ENCODE measurements at regions not wholly inside any gene's neighbourhood (a gene's known extent, or its start where the extent isn't known, plus 50 kb on each side); places are given as distances from the start of the nearest gene placed in this dataset.
"Not testable (repeated sequence)": the region's sequence is repeated elsewhere in the genome, so short reads cannot be mapped to it uniquely, and the experiment has no call there.

- no peak for DNase-seq
Observed at GRCh38 chr4:171519457-171519856, 293.7 kb upstream of the GALNTL6 start.

GRCh38 chr4:171517883-171518282, 295.3 kb upstream of the GALNTL6 start:
- DNase-seq = no peak

- no peak for DNase-seq
Observed at GRCh38 chr4:171516694-171517093, 296.5 kb upstream of the GALNTL6 start.

- DNase-seq = no peak
Observed at GRCh38 chr4:171484681-171485080, 328.5 kb upstream of the GALNTL6 start.

GRCh38 chr4:171478181-171478580, 335.0 kb upstream of the GALNTL6 start:
- no peak for DNase-seq

GRCh38 chr4:171475111-171475510, 338.1 kb upstream of the GALNTL6 start:
- DNase-seq = not testable (repeated sequence)

GRCh38 chr4:171473155-171473554, 340.0 kb upstream of the GALNTL6 start:
- no peak for DNase-seq

DNA sequence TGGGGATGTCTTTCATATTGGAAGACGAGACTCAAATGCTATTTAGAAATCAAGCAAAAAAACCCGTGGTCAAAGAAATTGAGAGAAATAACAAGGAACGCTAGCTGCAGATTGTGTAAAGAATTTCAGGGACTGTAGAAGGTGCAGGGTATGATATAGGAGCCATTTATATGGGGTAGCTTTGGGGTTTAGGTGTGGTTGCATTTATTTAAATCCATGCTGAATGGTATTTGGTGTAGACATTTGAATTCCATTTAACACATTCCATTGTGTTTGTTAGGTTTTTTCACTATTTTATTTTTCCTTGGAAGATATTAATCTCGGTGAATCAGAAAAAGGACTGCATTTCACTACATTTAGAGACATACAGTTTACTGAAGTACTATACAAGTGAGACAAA, 341.0 kb upstream of the GALNTL6 start:
- DNase-seq = no peak

DNA sequence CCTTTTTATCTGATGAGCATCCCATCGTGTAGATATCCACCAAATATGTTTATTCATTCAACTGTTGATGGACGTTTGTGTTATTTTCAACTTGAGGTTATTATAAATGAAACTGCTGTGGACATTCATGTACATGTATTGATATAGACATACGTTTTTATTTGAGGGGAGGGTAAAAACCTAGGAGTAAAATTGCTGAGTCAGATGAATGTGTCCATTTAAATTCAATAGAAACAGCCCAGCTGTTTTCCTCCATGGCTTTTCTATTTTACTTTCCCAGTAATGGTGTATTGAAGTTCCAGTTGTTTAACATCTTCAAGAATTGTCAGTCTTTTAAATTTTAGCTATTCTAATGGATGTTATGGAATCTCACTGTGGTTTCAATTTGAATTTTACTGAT, 348.7 kb upstream of the GALNTL6 start:
- DNase-seq = no peak

GRCh38 chr4:171461191-171461590, 352.0 kb upstream of the GALNTL6 start:
- no peak for DNase-seq

DNA sequence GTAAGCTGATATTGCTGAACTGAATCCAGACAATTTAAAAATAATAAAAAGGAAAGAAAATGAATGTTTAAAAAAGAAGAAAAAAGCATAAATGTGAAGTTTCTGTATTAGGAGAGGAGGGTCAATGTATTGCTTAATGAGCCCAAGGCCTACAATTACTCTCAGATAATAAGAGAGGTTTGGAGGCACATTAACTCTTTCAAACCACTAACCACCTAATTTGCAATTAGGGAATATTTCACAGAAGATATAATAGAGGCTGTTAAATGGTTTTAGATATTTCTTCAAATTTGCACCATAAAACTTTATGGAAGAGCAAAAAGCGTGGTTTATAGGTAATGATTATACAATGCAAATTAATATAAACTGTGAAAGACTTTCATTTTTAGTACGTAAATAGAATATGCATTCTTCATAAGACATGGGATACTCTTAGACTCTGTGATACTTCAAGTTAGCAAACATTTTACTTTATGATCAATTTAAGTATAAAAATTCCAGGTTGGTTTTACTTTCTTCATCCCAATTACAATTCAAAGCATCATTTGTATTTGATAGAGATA, 364.2 kb upstream of the GALNTL6 start:
- no peak for DNase-seq

DNA sequence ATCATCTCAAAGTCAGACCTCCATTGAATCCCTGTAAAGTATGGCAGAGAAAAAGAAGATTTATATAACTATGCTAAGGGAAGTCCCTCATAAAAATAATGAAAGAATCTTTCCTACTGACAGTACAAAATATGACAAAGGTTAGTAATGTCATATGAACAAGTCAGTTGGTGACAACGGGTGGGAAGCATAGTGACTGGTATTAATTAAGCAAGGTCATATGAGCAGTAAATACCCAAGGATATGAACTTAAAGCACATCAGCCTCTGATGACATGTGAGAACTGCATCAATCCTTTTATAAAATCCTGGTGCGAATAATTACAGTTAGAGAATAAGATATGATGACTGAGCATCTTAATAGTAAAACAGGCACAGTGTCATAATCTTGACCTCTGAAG, 364.8 kb upstream of the GALNTL6 start:
- no peak for DNase-seq

DNA sequence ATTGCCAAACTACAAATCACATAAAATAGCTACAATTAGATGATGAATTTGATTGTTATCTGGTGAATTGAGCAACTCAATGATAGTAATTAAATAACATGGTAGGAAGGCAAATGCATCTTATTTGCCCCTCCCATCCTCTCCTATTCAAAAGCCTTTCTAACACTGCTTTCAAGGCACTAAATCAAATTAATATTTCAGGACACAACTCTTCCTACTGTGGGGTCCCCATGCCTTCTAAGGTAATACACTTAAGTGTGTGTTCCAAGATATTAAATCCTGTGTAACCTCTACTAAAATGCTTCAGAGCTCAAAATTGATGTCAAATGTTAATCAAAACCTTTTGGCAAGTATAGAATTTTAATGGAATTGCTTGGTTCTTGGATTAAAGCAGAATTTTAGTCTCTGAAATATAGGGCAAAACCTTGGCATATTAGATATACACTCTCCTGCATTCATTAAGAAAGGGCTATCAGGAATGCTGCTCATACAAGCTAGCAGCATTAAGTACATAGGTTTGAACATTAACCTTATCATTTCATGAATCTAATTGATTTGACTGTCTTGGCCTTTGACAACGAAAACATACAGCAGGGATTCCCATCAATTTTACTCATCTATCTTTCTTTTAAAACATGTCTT, 371.8 kb upstream of the GALNTL6 start:
- no peak for DNase-seq

GRCh38 chr4:171433674-171434073, 379.5 kb upstream of the GALNTL6 start:
- no peak for DNase-seq

DNA sequence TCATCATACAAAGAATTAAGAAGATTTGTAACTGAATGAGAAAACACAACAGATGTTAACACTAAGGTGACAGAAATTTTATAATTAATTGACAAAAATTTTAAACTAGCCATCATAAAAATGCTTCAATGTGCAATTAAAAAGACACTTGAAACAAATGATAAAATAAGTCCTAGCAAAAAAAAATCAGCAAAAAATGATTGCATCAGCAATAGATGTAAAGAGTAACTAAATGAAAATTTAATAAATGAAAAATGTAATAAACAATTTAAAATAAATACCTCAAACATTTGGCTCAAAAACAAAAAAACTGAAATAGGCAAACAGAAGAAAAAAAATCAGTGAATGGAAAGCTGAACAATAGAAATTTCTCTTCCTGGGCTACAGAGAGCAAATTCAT, 380.7 kb upstream of the GALNTL6 start:
- DNase-seq = no peak

DNA sequence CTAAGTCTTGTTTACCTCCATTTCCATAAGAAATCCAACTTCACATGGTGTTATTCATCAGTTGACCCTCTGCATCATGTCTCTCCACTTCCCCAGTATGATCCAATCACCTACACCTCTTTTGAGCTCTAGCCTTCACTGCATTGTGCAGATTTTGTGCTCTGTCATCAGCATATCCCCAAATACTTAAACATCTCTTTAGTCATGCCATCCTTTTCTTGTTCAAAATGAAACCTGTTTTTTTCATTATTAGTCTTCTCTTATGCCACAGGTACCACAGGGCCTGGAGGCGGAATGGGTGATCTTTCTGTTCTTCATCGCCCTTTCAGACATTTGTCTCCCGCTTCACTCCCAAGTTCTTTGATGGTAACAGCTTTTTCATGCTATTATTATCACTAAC, 382.7 kb upstream of the GALNTL6 start:
- DNase-seq = no peak

GRCh38 chr4:171397175-171397574, 416.0 kb upstream of the GALNTL6 start:
- DNase-seq = no peak

- no peak for DNase-seq
Observed at GRCh38 chr4:171390626-171391025, 422.6 kb upstream of the GALNTL6 start.

DNA sequence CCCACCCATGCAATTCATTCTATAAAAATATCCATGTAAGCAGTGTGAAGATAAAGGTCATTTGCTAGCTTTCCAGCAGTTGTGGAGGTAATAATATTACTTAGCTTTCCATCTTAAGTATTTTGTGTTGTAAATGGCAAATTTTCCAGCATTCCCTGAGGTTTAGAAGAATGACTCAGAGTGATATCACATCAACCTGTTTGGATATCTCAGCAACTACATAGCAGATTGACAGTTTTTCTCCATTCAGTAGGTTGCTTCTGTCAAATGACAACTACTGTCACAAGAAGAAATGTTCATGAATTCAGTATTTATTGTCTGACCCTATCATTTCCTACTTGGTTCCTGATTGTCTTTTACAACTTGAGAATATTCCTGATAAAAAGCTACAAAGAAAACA, 434.9 kb upstream of the GALNTL6 start:
- no peak for DNase-seq

DNA sequence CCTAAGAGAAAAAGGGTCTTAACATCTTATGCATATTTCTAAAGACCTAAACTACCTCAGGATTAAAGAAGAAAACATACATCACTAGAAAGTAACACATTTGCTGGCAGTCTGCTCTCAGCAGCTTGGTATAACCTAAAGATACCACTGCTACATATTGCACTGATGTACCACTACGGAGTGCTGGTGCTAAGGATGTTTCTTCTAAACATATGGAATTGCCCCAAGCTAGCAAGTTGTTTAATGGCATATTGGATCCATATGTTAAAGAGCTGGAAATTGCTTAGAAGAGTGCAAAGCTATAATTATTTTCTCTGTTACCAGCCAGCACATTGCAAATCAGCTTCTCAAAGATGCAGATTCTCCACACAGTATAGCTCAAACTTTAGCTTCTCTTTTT, 436.5 kb upstream of the GALNTL6 start:
- no peak for DNase-seq

GRCh38 chr4:171353535-171353934, 459.7 kb upstream of the GALNTL6 start:
- no peak for DNase-seq

DNA sequence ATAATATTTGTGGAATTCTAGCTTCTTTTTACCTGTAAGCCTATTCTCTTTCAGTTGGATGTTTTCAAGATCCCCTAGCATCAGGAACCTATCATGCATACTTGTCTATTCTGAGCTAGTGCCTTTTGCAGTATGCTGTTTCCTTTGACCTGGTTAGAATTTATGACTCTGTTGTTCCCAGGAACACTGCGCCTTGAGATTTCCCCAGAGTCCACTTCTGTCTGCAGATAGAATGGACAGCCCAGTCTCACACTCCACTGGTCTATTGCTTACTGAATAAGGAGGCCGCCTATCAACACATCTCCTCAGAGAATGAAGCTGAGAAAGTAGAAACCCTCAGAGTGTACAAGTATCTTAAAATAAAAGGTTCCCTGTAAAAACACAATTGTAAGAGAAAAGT, 465.1 kb upstream of the GALNTL6 start:
- no peak for DNase-seq

DNA sequence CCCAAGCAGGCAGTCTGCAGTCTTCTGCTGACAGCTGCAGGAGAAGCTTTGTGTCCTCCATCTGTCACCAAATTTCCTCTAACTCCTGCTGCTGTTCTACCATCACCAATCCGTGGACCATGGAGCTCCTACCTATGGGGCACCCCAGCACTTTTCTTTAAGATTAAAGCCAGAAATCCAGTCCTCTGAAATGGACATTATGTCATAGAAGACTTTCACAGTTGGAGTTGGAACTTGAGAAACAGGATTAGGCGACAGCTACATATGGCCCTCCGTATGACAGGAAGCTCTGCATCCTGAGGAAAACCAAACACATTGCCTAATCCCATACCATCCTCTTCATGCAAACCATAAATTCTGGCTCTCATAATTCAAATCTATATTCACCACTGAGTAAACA, 470.6 kb upstream of the GALNTL6 start:
- no peak for DNase-seq

GRCh38 chr4:171340258-171340657, 472.9 kb upstream of the GALNTL6 start:
- no peak for DNase-seq

DNA sequence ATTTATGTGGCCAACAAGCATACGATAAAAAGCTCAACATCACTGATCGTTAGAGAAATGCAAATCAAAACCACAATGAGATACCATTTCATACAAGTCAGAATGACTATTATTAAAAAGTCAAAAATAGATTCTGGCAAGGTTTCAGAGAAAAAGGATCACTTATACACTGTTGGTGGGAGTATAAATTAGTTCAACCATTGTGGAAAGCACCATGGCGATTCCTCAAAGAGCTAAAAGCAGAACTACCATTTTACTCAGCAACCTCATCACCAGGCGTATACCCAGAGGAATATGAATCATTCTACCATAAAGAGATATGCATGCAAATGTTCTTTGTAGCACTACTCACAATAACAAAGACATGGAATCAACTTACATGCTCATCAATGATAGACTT, 478.7 kb upstream of the GALNTL6 start:
- DNase-seq = no peak
